CD4-positive, alpha-beta memory T cell (primary cell): ENCODE measurements at regions not wholly inside any gene's neighbourhood (a gene's known extent, or its start where the extent isn't known, plus 50 kb on each side); places are given as distances from the start of the nearest gene placed in this dataset.

Experiments
- CTCF ChIA-PET: fragments of 350-600 bp; sonication (Branson Sonifier 250); formaldehyde crosslinking; loops from one replicate; lab custom pipeline; 2021; ENCODE audit warnings: inconsistent platforms; ENCODE audit not compliant: partially characterized antibody; lab: Charles Lee
- POLR2A ChIA-PET: fragments of 350-600 bp; sonication (Branson Sonifier 250); formaldehyde crosslinking; loops from one replicate; lab custom pipeline; 2021; ENCODE audit not compliant: partially characterized antibody; lab: Charles Lee
- DNase-seq, 5 donors: peaks; one replicate each; pipeline versions ENCODE4 v3.0.0 to v3.0.0-alpha.2; 2020 to 2022; ENCODE audit warnings: mixed read lengths in 1 of 5
- H3K27ac ChIP-seq: one replicate; pipeline ENCODE4 v1.7.0; 2013; ENCODE audit warnings: low read depth, low read length
- H3K27me3 ChIP-seq: 2 replicates; pipeline ENCODE4 v1.7.0; 2013; ENCODE audit warnings: mild to moderate bottlenecking, low read length, moderate library complexity; ENCODE audit not compliant: insufficient read depth
- H3K36me3 ChIP-seq: 2 replicates; pipeline ENCODE4 v1.7.0; 2013; ENCODE audit warnings: mild to moderate bottlenecking, low read length, moderate library complexity; ENCODE audit not compliant: insufficient read depth
- H3K4me1 ChIP-seq: 2 replicates; pipeline ENCODE4 v1.7.0; 2013; ENCODE audit warnings: mild to moderate bottlenecking, low read length, moderate library complexity; ENCODE audit not compliant: insufficient read depth
- H3K4me3 ChIP-seq, 2 donors: one replicate each; pipeline ENCODE4 v1.7.0; 2013; ENCODE audit warnings: low read length in 2 of 2, mild to moderate bottlenecking in 1 of 2
- H3K9me3 ChIP-seq, 2 donors: one replicate each; pipeline ENCODE4 v1.7.0; 2013; ENCODE audit warnings: low read length in 2 of 2, control low read depth in 1 of 2; ENCODE audit not compliant: control insufficient read depth in 1 of 2
- H3K27ac Mint-ChIP-seq, 7 donors: one replicate each; pipeline ENCODE4 v1.8.0; 2020 to 2021; ENCODE audit warnings: mixed read lengths in 7 of 7, mild to moderate bottlenecking in 6 of 7, inconsistent platforms in 3 of 7, moderate library complexity in 3 of 7
- H3K27me3 Mint-ChIP-seq, 2 donors: one replicate each; pipeline ENCODE4 v1.8.0; 2020 to 2021; ENCODE audit warnings: mixed read lengths in 2 of 2
- H3K36me3 Mint-ChIP-seq, 2 donors: one replicate each; pipeline ENCODE4 v1.8.0; 2020 to 2021; ENCODE audit warnings: mixed read lengths in 2 of 2, inconsistent platforms in 1 of 2, mild to moderate bottlenecking in 1 of 2
- H3K4me1 Mint-ChIP-seq, 4 donors: one replicate each; pipeline ENCODE4 v1.8.0; 2020 to 2021; ENCODE audit warnings: mixed read lengths in 4 of 4, mild to moderate bottlenecking in 1 of 4
- H3K4me3 Mint-ChIP-seq, 8 donors: one replicate each; pipeline ENCODE4 v1.8.0; 2020 to 2021; ENCODE audit warnings: mixed read lengths in 8 of 8, mild to moderate bottlenecking in 7 of 8, moderate library complexity in 6 of 8, inconsistent platforms in 3 of 8
- H3K9me3 Mint-ChIP-seq, 8 donors: one replicate each; pipeline ENCODE4 v1.8.0; 2020 to 2021; ENCODE audit warnings: mixed read lengths in 8 of 8, mild to moderate bottlenecking in 5 of 8, inconsistent platforms in 3 of 8, moderate library complexity in 1 of 8
- intact Hi-C: fragments of 100-400 bp; cut with micrococcal nuclease; formaldehyde crosslinking; loops from one replicate; pipeline ENCODE4 v1.15.1; 2023

DNA sequence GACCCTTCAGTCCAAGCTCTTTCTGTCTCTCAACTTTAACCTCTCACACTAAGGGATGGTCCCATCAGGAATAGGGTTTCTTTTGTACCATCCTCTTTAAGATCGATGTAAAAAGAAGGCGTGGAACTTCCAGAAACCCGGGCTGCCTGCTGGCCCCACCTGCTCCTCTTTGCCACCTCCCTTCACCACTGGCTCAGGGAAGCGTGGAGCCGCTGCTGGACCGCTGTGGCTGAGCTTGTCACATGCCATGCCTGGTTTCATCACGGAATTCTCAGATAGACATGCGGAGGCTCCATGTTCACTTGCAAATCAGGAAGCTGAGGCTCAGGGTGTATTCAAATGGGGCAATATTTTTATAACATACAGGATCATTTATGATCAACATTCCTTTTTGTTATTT is 399.7 kb downstream of the BRD1 start:
- H3K4me1 Mint-ChIP-seq: no peaks in the 10 kb centered on the region
- ChIA-PET CTCF (no interaction called here), POLR2A (no interaction called here)
- H3K4me3 ChIP-seq: no peak overlapping the region
- H3K9me3 ChIP-seq: no peaks in the 10 kb centered on the region
- H3K36me3 Mint-ChIP-seq: no peaks in the 10 kb centered on the region
- DNase-seq: no peak
- no peaks in the 10 kb centered on the region for H3K36me3 ChIP-seq
- peaks cover 5% of the 10 kb centered on the region in 2 donors for H3K27me3 Mint-ChIP-seq
- no peaks in the 10 kb centered on the region for H3K4me1 ChIP-seq
- H3K9me3 Mint-ChIP-seq: peaks cover 0 to 2% (median 0%) of the 10 kb centered on the region in 8 donors
- H3K27ac Mint-ChIP-seq: no peak overlapping the region
- H3K27ac ChIP-seq: no peak overlapping the region
- no peak overlapping the region for H3K4me3 Mint-ChIP-seq
- intact Hi-C loops: no loop called here
- no peaks in the 10 kb centered on the region for H3K27me3 ChIP-seq

- no peak for DNase-seq
- Histone ChIP-seq H3K4me1 (no peaks in the 10 kb centered on the region), H3K27me3 (no peaks in the 10 kb centered on the region), H3K27ac (no peak overlapping the region), H3K36me3 (no peaks in the 10 kb centered on the region), H3K9me3 (no peaks in the 10 kb centered on the region), H3K4me3 (no peak overlapping the region)
- Mint-ChIP-seq H3K27me3 (peaks cover 5% of the 10 kb centered on the region in 2 donors), H3K27ac (no peak overlapping the region), H3K9me3 (peaks cover 0 to 3% (median 0%) of the 10 kb centered on the region in 8 donors), H3K36me3 (no peaks in the 10 kb centered on the region), H3K4me3 (no peak overlapping the region), H3K4me1 (no peaks in the 10 kb centered on the region)
- ChIA-PET CTCF (no interaction called here), POLR2A (no interaction called here)
- intact Hi-C loops: no loop called here
Observed at GRCh38 chr22:49427341-49427740, 400.3 kb downstream of the BRD1 start.

- no peaks in the 10 kb centered on the region for H3K9me3 ChIP-seq
- H3K27ac Mint-ChIP-seq: no peak overlapping the region
- CTCF ChIA-PET: no interaction called here
Observed at GRCh38 chr22:49426618-49427266, 400.9 kb downstream of the BRD1 start.

DNA sequence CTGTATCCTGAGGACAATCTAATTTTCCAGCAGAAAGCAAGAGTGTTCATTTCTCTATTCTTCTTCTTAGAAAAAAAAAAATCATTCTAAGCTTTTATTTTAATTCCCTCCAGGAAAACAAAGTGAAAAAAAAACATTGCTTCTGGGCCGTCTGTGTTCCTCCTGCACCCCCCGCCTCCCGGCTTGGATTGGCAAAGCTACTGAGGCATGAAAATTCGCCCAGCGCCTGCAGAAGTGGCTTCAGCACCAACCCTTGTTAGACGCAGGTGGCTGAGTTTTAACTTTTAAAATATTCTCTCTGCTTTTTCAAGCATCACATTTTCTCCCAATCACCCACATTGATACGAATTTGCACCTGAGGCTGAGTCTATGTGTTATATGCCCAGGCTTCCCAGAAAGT is 401.6 kb downstream of the BRD1 start:
- Histone ChIP-seq H3K27ac (no peak overlapping the region), H3K27me3 (no peaks in the 10 kb centered on the region), H3K9me3 (no peaks in the 10 kb centered on the region), H3K36me3 (no peaks in the 10 kb centered on the region), H3K4me1 (no peaks in the 10 kb centered on the region), H3K4me3 (no peak overlapping the region)
- intact Hi-C loops: no loop called here
- Mint-ChIP-seq H3K36me3 (no peaks in the 10 kb centered on the region), H3K4me3 (no peak overlapping the region), H3K4me1 (no peaks in the 10 kb centered on the region), H3K27me3 (peaks cover 3 to 5% of the 10 kb centered on the region in 2 donors), H3K27ac (no peak overlapping the region), H3K9me3 (peaks cover 0 to 10% (median 3%) of the 10 kb centered on the region in 8 donors)
- CTCF ChIA-PET: no interaction called here
- POLR2A ChIA-PET: no interaction called here
- no peak for DNase-seq

More at GRCh38 chr22:49426618-49427266, 400.9 kb downstream of the BRD1 start:
- intact Hi-C loops: no loop called here
- peaks cover 0 to 6% (median 0%) of the 10 kb centered on the region in 8 donors for H3K9me3 Mint-ChIP-seq
- DNase-seq: no peak
- H3K27ac ChIP-seq: no peak overlapping the region
- POLR2A ChIA-PET: no interaction called here
- H3K4me1 ChIP-seq: no peaks in the 10 kb centered on the region
- H3K36me3 ChIP-seq: no peaks in the 10 kb centered on the region
- H3K27me3 Mint-ChIP-seq: peaks cover 3 to 5% of the 10 kb centered on the region in 2 donors
- H3K27me3 ChIP-seq: no peaks in the 10 kb centered on the region
- no peaks in the 10 kb centered on the region for H3K36me3 Mint-ChIP-seq
- H3K4me3 ChIP-seq: no peak overlapping the region
- no peak overlapping the region for H3K4me3 Mint-ChIP-seq
- no peaks in the 10 kb centered on the region for H3K4me1 Mint-ChIP-seq

DNA sequence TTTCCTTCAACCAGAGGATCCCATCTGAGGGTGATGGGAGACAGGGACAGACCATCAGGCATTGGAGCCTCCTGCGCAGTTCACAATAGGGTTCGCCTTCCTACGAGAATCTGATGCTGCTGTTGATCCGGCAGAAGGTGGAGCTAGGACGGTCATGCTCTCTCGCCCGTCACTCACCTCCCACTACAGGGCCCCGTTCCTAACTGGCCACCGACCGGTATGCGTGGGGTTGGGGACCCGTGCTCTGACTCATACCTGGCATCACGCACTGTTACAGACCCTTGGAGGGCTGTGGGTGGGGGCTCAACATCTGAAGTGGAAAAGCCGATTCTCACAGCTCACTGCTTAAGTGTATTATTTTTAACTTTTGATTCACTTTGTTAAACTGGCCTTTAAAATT is 402.3 kb downstream of the BRD1 start:
- no peak for DNase-seq
- POLR2A ChIA-PET: no interaction called here
- no peaks in the 10 kb centered on the region for H3K36me3 Mint-ChIP-seq

DNA sequence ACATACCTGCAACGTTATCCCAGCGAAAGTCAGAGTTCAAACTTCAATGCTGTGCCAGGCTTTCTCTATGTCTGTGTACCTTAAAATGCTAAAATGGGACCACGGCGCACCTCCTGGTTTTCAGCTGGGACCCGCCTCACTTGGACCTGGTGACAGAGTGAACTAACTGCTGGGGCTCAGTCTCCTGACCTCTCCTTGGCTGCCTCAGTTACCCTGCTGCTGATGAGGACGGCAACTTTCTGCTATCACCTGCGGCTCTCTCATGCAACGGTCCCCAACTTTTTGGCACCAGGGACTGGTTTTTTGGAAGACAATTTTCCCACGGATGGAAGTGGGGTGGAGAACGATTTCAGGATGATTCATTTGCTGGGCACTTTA is 402.8 kb downstream of the BRD1 start:
- no peak overlapping the region for H3K27ac Mint-ChIP-seq
- no peaks in the 10 kb centered on the region for H3K9me3 ChIP-seq
- POLR2A ChIA-PET: no interaction called here
- no peaks in the 10 kb centered on the region for H3K4me1 Mint-ChIP-seq
- H3K36me3 Mint-ChIP-seq: no peaks in the 10 kb centered on the region
- no peaks in the 10 kb centered on the region for H3K36me3 ChIP-seq
- H3K27me3 ChIP-seq: no peaks in the 10 kb centered on the region
- peaks cover 0 to 17% (median 9%) of the 10 kb centered on the region in 8 donors for H3K9me3 Mint-ChIP-seq
- no peak for DNase-seq
- no peak overlapping the region for H3K27ac ChIP-seq
- CTCF ChIA-PET: no interaction called here
- H3K4me3 Mint-ChIP-seq: no peak overlapping the region
- intact Hi-C loops: no loop called here
- H3K27me3 Mint-ChIP-seq: peaks cover 3 to 5% of the 10 kb centered on the region in 2 donors
- H3K4me3 ChIP-seq: no peak overlapping the region
- no peaks in the 10 kb centered on the region for H3K4me1 ChIP-seq

More for the DNA sequence above, 402.3 kb downstream of the BRD1 start:
- CTCF ChIA-PET: no interaction called here
- Mint-ChIP-seq H3K9me3 (peaks cover 0 to 17% (median 9%) of the 10 kb centered on the region in 8 donors), H3K27me3 (peaks cover 3 to 5% of the 10 kb centered on the region in 2 donors), H3K4me3 (no peak overlapping the region), H3K4me1 (no peaks in the 10 kb centered on the region), H3K27ac (no peak overlapping the region)
- no peak overlapping the region for H3K4me3 ChIP-seq
- intact Hi-C loops: no loop called here
- no peak overlapping the region for H3K27ac ChIP-seq
- H3K36me3 ChIP-seq: no peaks in the 10 kb centered on the region
- H3K27me3 ChIP-seq: no peaks in the 10 kb centered on the region
- no peaks in the 10 kb centered on the region for H3K4me1 ChIP-seq
- H3K9me3 ChIP-seq: no peaks in the 10 kb centered on the region

GRCh38 chr22:49423125-49423650 is 404.5 kb downstream of the BRD1 start:
- H3K27me3 ChIP-seq: no peaks in the 10 kb centered on the region
- ChIA-PET CTCF (no interaction called here), POLR2A (no interaction called here)
- Mint-ChIP-seq H3K4me3 (no peak overlapping the region), H3K27ac (peak overlapping the region in 1 of 7 donors; percentile 78), H3K4me1 (no peaks in the 10 kb centered on the region), H3K36me3 (no peaks in the 10 kb centered on the region), H3K27me3 (peaks cover 3 to 7% of the 10 kb centered on the region in 2 donors), H3K9me3 (peaks cover 0 to 22% (median 10%) of the 10 kb centered on the region in 8 donors)
- intact Hi-C loops: no loop called here
- no peak overlapping the region for H3K27ac ChIP-seq
- H3K4me3 ChIP-seq: no peak overlapping the region
- no peak for DNase-seq
- no peaks in the 10 kb centered on the region for H3K36me3 ChIP-seq
- no peaks in the 10 kb centered on the region for H3K4me1 ChIP-seq
- H3K9me3 ChIP-seq: no peaks in the 10 kb centered on the region
